ENCODE measurements at regions not wholly inside any gene's neighbourhood (a gene's known extent, or its start where the extent isn't known, plus 50 kb on each side); places are given as distances from the start of the nearest gene placed in this dataset.

DNA sequence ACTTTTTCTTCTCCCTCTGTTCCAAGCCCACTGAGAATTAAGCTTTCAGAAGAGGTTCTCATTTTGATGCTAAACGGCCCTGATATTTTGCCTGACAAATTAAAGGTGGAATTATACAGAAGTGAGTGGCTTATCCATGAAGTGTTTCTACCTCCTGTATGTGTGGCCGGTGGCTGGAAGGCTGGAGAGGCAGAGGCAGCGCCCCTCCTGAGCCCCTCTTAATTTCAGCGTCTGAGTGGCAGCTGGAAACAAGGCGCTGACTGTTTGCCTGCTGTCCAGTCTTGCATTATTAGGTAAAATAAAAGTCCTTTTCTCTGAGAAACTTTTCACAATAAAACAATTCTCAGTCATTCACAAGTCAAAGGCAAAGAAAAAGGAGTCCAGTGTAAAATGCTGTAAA, 685.7 kb downstream of the MCTP2 start:
- Histone ChIP-seq H3K4me3 (replicated peaks; ENCODE audit: insufficient read depth, low read length) (no peak overlapping the region), H3K27ac (replicated peaks) (no peak overlapping the region), H3K27me3 (ENCODE audit: insufficient read depth, poor library complexity, severe bottlenecking) (peaks cover 3% of the 10 kb centered on the region)
- DNase-seq (ENCODE audit: low read depth in 1 of 2, low spot score in 1 of 2) = no peak
- TF ChIP-seq POLR2AphosphoS5 (IDR thresholded peaks at IDR 0.05; ENCODE audit: low read depth) = no peak
- no peak for TF ChIP-seq SPI1 (IDR thresholded peaks at IDR 0.05; ENCODE audit: borderline replicate concordance, low read depth)
- TF ChIP-seq, protein P1, sequence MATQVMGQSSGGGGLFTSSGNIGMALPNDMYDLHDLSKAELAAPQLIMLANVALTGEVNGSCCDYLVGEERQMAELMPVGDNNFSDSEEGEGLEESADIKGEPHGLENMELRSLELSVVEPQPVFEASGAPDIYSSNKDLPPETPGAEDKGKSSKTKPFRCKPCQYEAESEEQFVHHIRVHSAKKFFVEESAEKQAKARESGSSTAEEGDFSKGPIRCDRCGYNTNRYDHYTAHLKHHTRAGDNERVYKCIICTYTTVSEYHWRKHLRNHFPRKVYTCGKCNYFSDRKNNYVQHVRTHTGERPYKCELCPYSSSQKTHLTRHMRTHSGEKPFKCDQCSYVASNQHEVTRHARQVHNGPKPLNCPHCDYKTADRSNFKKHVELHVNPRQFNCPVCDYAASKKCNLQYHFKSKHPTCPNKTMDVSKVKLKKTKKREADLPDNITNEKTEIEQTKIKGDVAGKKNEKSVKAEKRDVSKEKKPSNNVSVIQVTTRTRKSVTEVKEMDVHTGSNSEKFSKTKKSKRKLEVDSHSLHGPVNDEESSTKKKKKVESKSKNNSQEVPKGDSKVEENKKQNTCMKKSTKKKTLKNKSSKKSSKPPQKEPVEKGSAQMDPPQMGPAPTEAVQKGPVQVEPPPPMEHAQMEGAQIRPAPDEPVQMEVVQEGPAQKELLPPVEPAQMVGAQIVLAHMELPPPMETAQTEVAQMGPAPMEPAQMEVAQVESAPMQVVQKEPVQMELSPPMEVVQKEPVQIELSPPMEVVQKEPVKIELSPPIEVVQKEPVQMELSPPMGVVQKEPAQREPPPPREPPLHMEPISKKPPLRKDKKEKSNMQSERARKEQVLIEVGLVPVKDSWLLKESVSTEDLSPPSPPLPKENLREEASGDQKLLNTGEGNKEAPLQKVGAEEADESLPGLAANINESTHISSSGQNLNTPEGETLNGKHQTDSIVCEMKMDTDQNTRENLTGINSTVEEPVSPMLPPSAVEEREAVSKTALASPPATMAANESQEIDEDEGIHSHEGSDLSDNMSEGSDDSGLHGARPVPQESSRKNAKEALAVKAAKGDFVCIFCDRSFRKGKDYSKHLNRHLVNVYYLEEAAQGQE (IDR thresholded peaks at IDR 0.05; ENCODE audit: insufficient replicate concordance, low read depth) = no peak
- TF ChIP-seq GABPA (IDR thresholded peaks at IDR 0.05; ENCODE audit: low read depth) = no peak
- TF ChIP-seq, protein P2, sequence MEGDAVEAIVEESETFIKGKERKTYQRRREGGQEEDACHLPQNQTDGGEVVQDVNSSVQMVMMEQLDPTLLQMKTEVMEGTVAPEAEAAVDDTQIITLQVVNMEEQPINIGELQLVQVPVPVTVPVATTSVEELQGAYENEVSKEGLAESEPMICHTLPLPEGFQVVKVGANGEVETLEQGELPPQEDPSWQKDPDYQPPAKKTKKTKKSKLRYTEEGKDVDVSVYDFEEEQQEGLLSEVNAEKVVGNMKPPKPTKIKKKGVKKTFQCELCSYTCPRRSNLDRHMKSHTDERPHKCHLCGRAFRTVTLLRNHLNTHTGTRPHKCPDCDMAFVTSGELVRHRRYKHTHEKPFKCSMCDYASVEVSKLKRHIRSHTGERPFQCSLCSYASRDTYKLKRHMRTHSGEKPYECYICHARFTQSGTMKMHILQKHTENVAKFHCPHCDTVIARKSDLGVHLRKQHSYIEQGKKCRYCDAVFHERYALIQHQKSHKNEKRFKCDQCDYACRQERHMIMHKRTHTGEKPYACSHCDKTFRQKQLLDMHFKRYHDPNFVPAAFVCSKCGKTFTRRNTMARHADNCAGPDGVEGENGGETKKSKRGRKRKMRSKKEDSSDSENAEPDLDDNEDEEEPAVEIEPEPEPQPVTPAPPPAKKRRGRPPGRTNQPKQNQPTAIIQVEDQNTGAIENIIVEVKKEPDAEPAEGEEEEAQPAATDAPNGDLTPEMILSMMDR (IDR thresholded peaks at IDR 0.05; ENCODE audit: insufficient read depth, low read length) = no peak

DNA sequence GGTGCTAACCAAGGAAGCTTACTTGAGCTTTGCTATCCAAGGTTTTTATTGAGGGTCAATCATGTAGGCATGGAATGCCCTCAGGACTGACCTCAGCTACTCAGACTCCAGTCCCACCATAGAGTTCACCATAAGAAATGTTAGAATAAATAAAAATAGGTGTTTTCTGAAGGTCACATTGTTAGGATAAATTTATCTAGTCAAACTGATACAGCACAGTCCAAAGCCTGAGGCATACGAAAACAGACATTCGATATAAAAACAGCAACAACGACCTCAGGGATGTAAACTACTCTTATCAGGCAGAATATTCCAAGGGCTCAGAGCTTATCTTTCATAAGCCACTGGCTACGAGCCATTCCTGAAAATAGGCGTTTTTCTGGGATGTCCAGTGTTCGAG, 690.6 kb downstream of the MCTP2 start:
- TF ChIP-seq POLR2AphosphoS5 (IDR thresholded peaks at IDR 0.05; ENCODE audit: low read depth) = no peak
- TF ChIP-seq, protein P2 (IDR thresholded peaks at IDR 0.05; ENCODE audit: insufficient read depth, low read length) = no peak
- no peak for TF ChIP-seq SPI1 (IDR thresholded peaks at IDR 0.05; ENCODE audit: borderline replicate concordance, low read depth)
- TF ChIP-seq, protein P1 (IDR thresholded peaks at IDR 0.05; ENCODE audit: insufficient replicate concordance, low read depth) = no peak
- no peak for TF ChIP-seq GABPA (IDR thresholded peaks at IDR 0.05; ENCODE audit: low read depth)
- Histone ChIP-seq H3K27ac (replicated peaks) (no peak overlapping the region), H3K4me3 (replicated peaks; ENCODE audit: insufficient read depth, low read length) (no peak overlapping the region), H3K27me3 (ENCODE audit: insufficient read depth, poor library complexity, severe bottlenecking) (peaks cover 5% of the 10 kb centered on the region)
- no peak for DNase-seq (ENCODE audit: low read depth in 1 of 2, low spot score in 1 of 2)

DNA sequence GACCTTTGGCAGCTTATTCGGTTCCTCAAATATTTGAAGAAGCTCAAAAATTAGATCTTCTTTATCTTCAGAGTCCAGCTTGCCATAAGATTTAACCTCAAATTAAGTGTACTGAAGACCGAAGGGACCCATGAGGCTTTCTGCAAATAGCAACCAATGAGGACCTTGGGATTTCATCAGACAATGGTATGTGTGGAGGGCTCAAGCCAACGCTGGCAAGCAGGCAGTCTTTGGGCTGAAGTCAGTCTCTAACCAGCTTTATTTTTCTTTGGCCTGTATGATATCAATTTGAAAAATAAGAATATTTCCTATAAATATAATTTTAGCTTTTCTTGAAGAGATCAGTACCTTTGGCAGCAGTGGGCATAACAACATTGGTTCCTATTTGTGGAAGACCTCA, 692.7 kb downstream of the MCTP2 start:
- TF ChIP-seq, protein P1 (IDR thresholded peaks at IDR 0.05; ENCODE audit: insufficient replicate concordance, low read depth) = no peak
- no peak for TF ChIP-seq POLR2AphosphoS5 (IDR thresholded peaks at IDR 0.05; ENCODE audit: low read depth)
- TF ChIP-seq GABPA (IDR thresholded peaks at IDR 0.05; ENCODE audit: low read depth) = no peak
- no peak for TF ChIP-seq SPI1 (IDR thresholded peaks at IDR 0.05; ENCODE audit: borderline replicate concordance, low read depth)
- TF ChIP-seq, protein P2 (IDR thresholded peaks at IDR 0.05; ENCODE audit: insufficient read depth, low read length) = no peak
- Histone ChIP-seq H3K27ac (replicated peaks) (no peak overlapping the region), H3K4me3 (replicated peaks; ENCODE audit: insufficient read depth, low read length) (no peak overlapping the region), H3K27me3 (ENCODE audit: insufficient read depth, poor library complexity, severe bottlenecking) (peaks cover 6% of the 10 kb centered on the region)
- DNase-seq (ENCODE audit: low read depth in 1 of 2, low spot score in 1 of 2) = no peak
